ENCODE measurements at regions not wholly inside any gene's neighbourhood (a gene's known extent, or its start where the extent isn't known, plus 50 kb on each side); places are given as distances from the start of the nearest gene placed in this dataset.
"Not testable (repeated sequence)": the region's sequence is repeated elsewhere in the genome, so short reads cannot be mapped to it uniquely, and the experiment has no call there.

- TF ChIP-seq POLR2A (IDR thresholded peaks at IDR 0.05; ENCODE audit: low read length) (no peak), GATA1 (IDR thresholded peaks at IDR 0.05; ENCODE audit: low read depth, low read length) (no peak)
- DNase-seq, result no peak
These were observed 478.5 kb upstream of the AMELY start for GRCh38 chrY:7390056-7390455.

DNA sequence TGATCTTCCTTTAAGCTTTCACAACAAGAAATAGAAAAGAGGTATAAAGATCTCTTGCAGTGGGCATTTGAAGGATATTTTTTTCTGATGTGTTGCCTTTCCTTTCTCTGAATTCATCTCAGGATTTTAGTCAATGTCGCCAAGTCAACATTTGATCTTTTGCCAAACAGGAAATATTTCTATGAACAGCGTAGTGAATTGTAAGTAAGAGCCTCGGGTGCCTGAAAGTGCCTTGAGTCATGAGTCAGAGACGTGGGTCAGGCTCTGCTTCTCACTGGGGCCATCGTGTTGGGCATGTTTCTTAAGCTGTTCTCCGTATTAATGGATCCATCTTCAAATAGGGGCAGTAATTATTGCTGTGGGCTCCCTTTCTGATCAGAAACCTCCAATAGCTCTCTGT lies 471.4 kb upstream of the AMELY start:
- DNase-seq, result no peak

GRCh38 chrY:7377091-7377490 lies 465.5 kb upstream of the AMELY start:
- DNase-seq, result no peak
- TF ChIP-seq GATA1 (IDR thresholded peaks at IDR 0.05; ENCODE audit: low read depth, low read length) (no peak), POLR2A (IDR thresholded peaks at IDR 0.05; ENCODE audit: low read length) (no peak)

More for the DNA sequence above, 471.4 kb upstream of the AMELY start:
- no peak for TF ChIP-seq POLR2A (IDR thresholded peaks at IDR 0.05; ENCODE audit: low read length)
- TF ChIP-seq GATA1 (IDR thresholded peaks at IDR 0.05; ENCODE audit: low read depth, low read length), result no peak

GRCh38 chrY:7374485-7374884 lies 462.9 kb upstream of the AMELY start:
- DNase-seq, result not testable (repeated sequence)

- not testable (repeated sequence) for DNase-seq
These were observed 460.4 kb upstream of the AMELY start for GRCh38 chrY:7371953-7372352.

- DNase-seq, result not testable (repeated sequence)
These were observed 459.5 kb upstream of the AMELY start for GRCh38 chrY:7371026-7371425.

DNA sequence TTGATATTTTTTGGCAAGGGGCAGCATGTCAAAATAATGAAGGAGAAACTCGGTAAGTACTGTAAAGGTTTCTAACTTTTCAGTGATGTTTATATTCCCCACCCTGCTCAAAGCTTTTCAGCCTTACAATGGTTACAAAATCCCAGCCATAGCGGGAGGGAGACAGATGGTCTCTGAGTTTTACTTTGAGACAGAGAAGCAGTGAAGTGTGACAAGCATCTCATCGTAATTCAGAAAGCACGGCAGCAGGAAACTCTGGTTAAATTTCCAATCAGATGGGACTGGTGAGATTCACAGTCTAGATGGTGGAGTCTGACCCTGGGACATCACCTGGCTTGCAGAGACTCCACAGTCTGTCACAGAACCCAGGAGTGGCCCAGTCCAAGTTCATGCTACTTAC lies 448.0 kb upstream of the AMELY start:
- no peak for DNase-seq
- TF ChIP-seq POLR2A (IDR thresholded peaks at IDR 0.05; ENCODE audit: low read length), result no peak
- no peak for TF ChIP-seq GATA1 (IDR thresholded peaks at IDR 0.05; ENCODE audit: low read depth, low read length)

DNA sequence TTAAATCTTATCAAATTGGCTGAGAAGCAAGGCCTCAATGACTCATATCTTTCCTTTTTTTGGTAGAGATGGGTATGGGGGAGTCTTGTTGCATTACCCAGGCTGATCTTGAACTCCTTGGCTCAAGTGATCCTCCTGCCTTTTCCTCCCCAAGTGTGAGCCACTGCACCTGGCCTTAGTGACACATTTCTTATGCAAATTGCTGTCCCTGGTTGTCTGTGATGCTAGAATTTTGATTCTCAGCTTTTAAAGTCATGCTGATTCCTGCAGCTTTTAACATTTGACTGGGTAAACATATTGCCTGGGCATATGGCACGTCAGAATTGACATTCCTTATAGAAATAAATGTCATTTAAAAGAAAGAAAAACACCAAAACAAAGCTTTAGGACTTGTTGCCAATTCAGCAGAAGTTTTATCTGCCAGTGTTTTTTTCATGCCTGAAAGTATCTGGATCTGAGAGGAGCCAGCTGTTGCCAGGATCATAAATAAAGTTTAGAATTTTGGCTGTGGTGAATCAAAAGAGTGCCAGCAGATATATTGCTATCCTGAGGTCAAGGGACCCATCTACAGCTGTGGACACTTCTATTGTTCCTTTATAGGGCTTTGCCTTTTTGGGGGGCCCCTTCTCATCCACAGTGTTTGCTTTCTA lies 446.7 kb upstream of the AMELY start:
- no peak for TF ChIP-seq GATA1 (IDR thresholded peaks at IDR 0.05; ENCODE audit: low read depth, low read length)
- no peak for TF ChIP-seq POLR2A (IDR thresholded peaks at IDR 0.05; ENCODE audit: low read length)
- no peak for DNase-seq

GRCh38 chrY:7355891-7356290 lies 444.3 kb upstream of the AMELY start:
- DNase-seq, result not testable (repeated sequence)

- TF ChIP-seq POLR2A (IDR thresholded peaks at IDR 0.05; ENCODE audit: low read length), result no peak
- TF ChIP-seq GATA1 (IDR thresholded peaks at IDR 0.05; ENCODE audit: low read depth, low read length), result no peak
- peak; percentile 36 to 69 for DNase-seq
These were observed 433.1 kb upstream of the AMELY start for GRCh38 chrY:7344661-7345060.

DNA sequence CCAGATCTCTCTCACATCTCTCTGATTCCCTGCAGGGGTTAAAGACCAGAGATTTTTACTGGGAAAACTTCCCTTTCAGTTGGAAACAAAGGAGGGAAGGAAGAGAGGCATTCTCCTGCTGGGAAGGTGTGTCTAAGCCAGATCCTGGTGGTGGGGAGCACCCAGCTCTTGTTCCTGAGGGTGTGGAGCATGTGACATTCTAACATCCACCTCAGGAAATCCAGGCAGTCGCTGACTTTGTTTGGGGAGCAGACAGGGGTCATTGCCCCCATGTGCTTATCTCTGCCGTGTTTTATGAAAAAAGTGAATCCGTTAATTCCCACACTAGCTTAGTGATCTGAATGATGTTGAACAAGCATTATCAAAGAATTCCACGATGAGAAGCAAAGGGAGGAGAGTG lies 431.7 kb upstream of the AMELY start:
- no peak for TF ChIP-seq GATA1 (IDR thresholded peaks at IDR 0.05; ENCODE audit: low read depth, low read length)
- TF ChIP-seq POLR2A (IDR thresholded peaks at IDR 0.05; ENCODE audit: low read length), result no peak

GRCh38 chrY:7342732-7343131 lies 431.2 kb upstream of the AMELY start:
- not testable (repeated sequence) for DNase-seq

More for the DNA sequence above, 431.7 kb upstream of the AMELY start:
- DNase-seq, result no peak

- no peak for DNase-seq
- TF ChIP-seq POLR2A (IDR thresholded peaks at IDR 0.05; ENCODE audit: low read length) (no peak), GATA1 (IDR thresholded peaks at IDR 0.05; ENCODE audit: low read depth, low read length) (no peak)
These were observed 428.0 kb upstream of the AMELY start for GRCh38 chrY:7339391-7340087.

DNA sequence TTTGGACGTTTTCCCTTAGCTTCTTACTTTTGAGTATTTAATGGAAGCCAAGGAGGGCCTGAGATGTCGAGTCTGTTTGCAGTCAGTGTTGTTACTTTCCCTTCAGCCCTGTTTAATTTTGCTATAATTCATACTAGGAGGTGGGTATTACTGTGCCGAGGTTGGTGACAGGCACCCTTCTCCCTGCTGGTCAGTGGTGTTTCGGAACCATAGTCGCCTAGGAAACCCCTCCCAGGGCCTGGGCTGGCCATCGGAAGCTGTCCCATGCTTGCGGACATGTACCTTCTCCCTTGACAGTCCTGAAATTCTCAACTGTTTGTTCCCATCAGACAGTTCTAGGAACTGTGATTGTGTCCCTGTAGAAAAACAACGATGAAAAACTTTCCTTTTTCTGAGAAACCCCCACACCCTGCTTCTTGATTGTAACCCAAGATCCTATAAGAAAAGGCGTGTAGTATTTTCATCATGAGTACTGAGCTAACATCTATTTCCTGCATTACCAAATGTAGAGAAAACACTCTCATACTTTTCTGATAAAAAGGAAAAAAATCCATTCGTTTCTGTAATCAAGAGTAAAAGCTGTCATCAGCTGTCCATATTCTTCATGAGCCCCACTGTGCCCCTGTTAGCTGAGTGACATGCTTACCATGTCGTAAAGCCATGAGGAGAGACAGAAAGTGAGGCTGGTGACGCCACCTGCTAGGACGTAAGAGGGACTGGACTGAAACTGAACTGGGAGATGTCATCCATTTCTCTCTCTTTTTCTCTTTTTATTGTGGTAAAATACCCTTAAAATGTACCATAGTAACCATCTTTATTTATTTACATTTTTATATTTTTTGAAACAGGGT lies 424.7 kb upstream of the AMELY start:
- no peak for DNase-seq
- TF ChIP-seq GATA1 (IDR thresholded peaks at IDR 0.05; ENCODE audit: low read depth, low read length) (no peak), POLR2A (IDR thresholded peaks at IDR 0.05; ENCODE audit: low read length) (no peak)

GRCh38 chrY:7334449-7334848 lies 422.9 kb upstream of the AMELY start:
- no peak for DNase-seq

More at GRCh38 chrY:7334449-7334848, 422.9 kb upstream of the AMELY start:
- no peak for TF ChIP-seq GATA1 (IDR thresholded peaks at IDR 0.05; ENCODE audit: low read depth, low read length)
- no peak for TF ChIP-seq POLR2A (IDR thresholded peaks at IDR 0.05; ENCODE audit: low read length)
